CD4-positive, alpha-beta T cell treated with Interleukin-12 subunit alpha and Interleukin-12 subunit beta, for 1 hour (primary cell): ENCODE measurements at regions not wholly inside any gene's neighbourhood (a gene's known extent, or its start where the extent isn't known, plus 50 kb on each side); places are given as distances from the start of the nearest gene placed in this dataset.

Experiments
- DNase-seq: peaks from one replicate; pipeline ENCODE4 v3.0.0-alpha.2; 2020

- no peak for DNase-seq
Observed at GRCh38 chr6:97822632-97823031, 539.6 kb upstream of the MMS22L start.

- no peak for DNase-seq
Observed at GRCh38 chr6:97841763-97842162, 558.7 kb upstream of the MMS22L start.

GRCh38 chr6:97842521-97842920 lies 559.5 kb upstream of the MMS22L start:
- no peak for DNase-seq

GRCh38 chr6:97849390-97849789 lies 566.4 kb upstream of the MMS22L start:
- no peak for DNase-seq

- DNase-seq = no peak
Observed at GRCh38 chr6:97850458-97851212, 567.6 kb upstream of the MMS22L start.

- DNase-seq = no peak
Observed at GRCh38 chr6:97863697-97864096, 580.7 kb upstream of the MMS22L start.

GRCh38 chr6:97864366-97864765 lies 581.4 kb upstream of the MMS22L start:
- DNase-seq = no peak

GRCh38 chr6:97864826-97865225 lies 581.8 kb upstream of the MMS22L start:
- no peak for DNase-seq

- DNase-seq = no peak
Observed at GRCh38 chr6:97865612-97866011, 582.6 kb upstream of the MMS22L start.

GRCh38 chr6:97866616-97867015 lies 583.6 kb upstream of the MMS22L start:
- DNase-seq = no peak

GRCh38 chr6:97867177-97867576 lies 584.2 kb upstream of the MMS22L start:
- no peak for DNase-seq

- DNase-seq = no peak
Observed at GRCh38 chr6:97870273-97870672, 587.3 kb upstream of the MMS22L start.

- DNase-seq = no peak
Observed at GRCh38 chr6:97876711-97877110, 593.7 kb upstream of the MMS22L start.

- no peak for DNase-seq
Observed at GRCh38 chr6:97882755-97883154, 599.7 kb upstream of the MMS22L start.

GRCh38 chr6:97885325-97885724 lies 602.3 kb upstream of the MMS22L start:
- DNase-seq = no peak

GRCh38 chr6:97885828-97886227 lies 602.8 kb upstream of the MMS22L start:
- no peak for DNase-seq

GRCh38 chr6:97901531-97901930 lies 618.5 kb upstream of the MMS22L start:
- no peak for DNase-seq

- DNase-seq = no peak
Observed at GRCh38 chr6:97909380-97909779, 626.4 kb upstream of the MMS22L start.

- DNase-seq = no peak
Observed at GRCh38 chr6:97913721-97914120, 630.7 kb upstream of the MMS22L start.

GRCh38 chr6:97914912-97915311 lies 631.9 kb upstream of the MMS22L start:
- no peak for DNase-seq

GRCh38 chr6:97915537-97915936 lies 632.5 kb upstream of the MMS22L start:
- DNase-seq = no peak

GRCh38 chr6:97917369-97917768 lies 634.4 kb upstream of the MMS22L start:
- no peak for DNase-seq

- no peak for DNase-seq
Observed at GRCh38 chr6:97919046-97919445, 636.0 kb upstream of the MMS22L start.

- DNase-seq = no peak
Observed at GRCh38 chr6:97919631-97920030, 636.6 kb upstream of the MMS22L start.

- no peak for DNase-seq
Observed at GRCh38 chr6:97923249-97923648, 640.2 kb upstream of the MMS22L start.
